ENCODE measurements at regions not wholly inside any gene's neighbourhood (a gene's known extent, or its start where the extent isn't known, plus 50 kb on each side); places are given as distances from the start of the nearest gene placed in this dataset.

GRCh38 chr3:176632925-176633324 is 564.4 kb downstream of the TBL1XR1 start:
- TF ChIP-seq EZH2 (IDR thresholded peaks at IDR 0.05; ENCODE audit: insufficient read depth, poor library complexity, severe bottlenecking) (no peak), EZH2phosphoT487 (IDR thresholded peaks at IDR 0.05; ENCODE audit: insufficient read depth, low read depth) (no peak)
